ENCODE measurements at regions not wholly inside any gene's neighbourhood (a gene's known extent, or its start where the extent isn't known, plus 50 kb on each side); places are given as distances from the start of the nearest gene placed in this dataset.
"Not testable (repeated sequence)": the region's sequence is repeated elsewhere in the genome, so short reads cannot be mapped to it uniquely, and the experiment has no call there.

- DNase-seq = peak; percentile 58
Measured at GRCh38 chr17:14622615-14623101, 321.8 kb downstream of the HS3ST3B1 start.

- DNase-seq = no peak
Measured at GRCh38 chr17:14621826-14622614, 321.1 kb downstream of the HS3ST3B1 start.

GRCh38 chr17:14619821-14620220 lies 318.9 kb downstream of the HS3ST3B1 start:
- DNase-seq = no peak

GRCh38 chr17:14616528-14616927 lies 315.6 kb downstream of the HS3ST3B1 start:
- no peak for DNase-seq

GRCh38 chr17:14605267-14605599 lies 304.4 kb downstream of the HS3ST3B1 start:
- DNase-seq = no peak

- DNase-seq = no peak
Measured at GRCh38 chr17:14604591-14605266, 303.8 kb downstream of the HS3ST3B1 start.

- no peak for DNase-seq
Measured at GRCh38 chr17:14596224-14596623, 295.3 kb downstream of the HS3ST3B1 start.

- no peak for DNase-seq
Measured at GRCh38 chr17:14595656-14596055, 294.8 kb downstream of the HS3ST3B1 start.

- DNase-seq = no peak
Measured at GRCh38 chr17:14594690-14595089, 293.8 kb downstream of the HS3ST3B1 start.

GRCh38 chr17:14593956-14594355 lies 293.1 kb downstream of the HS3ST3B1 start:
- DNase-seq = no peak

- no peak for DNase-seq
Measured at GRCh38 chr17:14590459-14591250, 289.8 kb downstream of the HS3ST3B1 start.

GRCh38 chr17:14585099-14585498 lies 284.2 kb downstream of the HS3ST3B1 start:
- DNase-seq = no peak

GRCh38 chr17:14582996-14583395 lies 282.1 kb downstream of the HS3ST3B1 start:
- DNase-seq = peak; percentile 20

GRCh38 chr17:14581186-14581830 lies 280.4 kb downstream of the HS3ST3B1 start:
- DNase-seq = no peak

GRCh38 chr17:14580499-14580898 lies 279.6 kb downstream of the HS3ST3B1 start:
- no peak for DNase-seq

GRCh38 chr17:14579716-14580115 lies 278.8 kb downstream of the HS3ST3B1 start:
- DNase-seq = no peak

GRCh38 chr17:14575471-14575953 lies 274.6 kb downstream of the HS3ST3B1 start:
- peak; percentile 29 for DNase-seq

GRCh38 chr17:14560325-14560724 lies 259.4 kb downstream of the HS3ST3B1 start:
- not testable (repeated sequence) for DNase-seq

- no peak for DNase-seq
Measured at GRCh38 chr17:14559264-14560119, 258.6 kb downstream of the HS3ST3B1 start.

GRCh38 chr17:14557480-14557879 lies 256.6 kb downstream of the HS3ST3B1 start:
- no peak for DNase-seq

- no peak for DNase-seq
Measured at GRCh38 chr17:14553847-14554246, 253.0 kb downstream of the HS3ST3B1 start.
